HepG2 (cell line): ENCODE measurements at regions not wholly inside any gene's neighbourhood (a gene's known extent, or its start where the extent isn't known, plus 50 kb on each side); places are given as distances from the start of the nearest gene placed in this dataset.
"Not testable (repeated sequence)": the region's sequence is repeated elsewhere in the genome, so short reads cannot be mapped to it uniquely, and the experiment has no call there.

ENCODE experiments used
- ATAC-seq: fragments of 200-7000 bp; cut with Tn5 transposase; 3 replicates; pipeline ENCODE4 v1.9.1; 2020; ENCODE audit warnings: mild to moderate bottlenecking, moderate library complexity
- BruUV-seq: library from RNA; stranded (reverse); fragments of 400-500 nt; replicated peaks from 2 replicates; lab custom pipeline; 2021; lab: Mats Ljungman, UMichigan
- CTCF ChIA-PET: fragments of 300-600 bp; formaldehyde crosslinking; extraction: SDS; loops from one replicate; lab custom pipeline; 2021; ENCODE audit warnings: low total read pairs, inconsistent platforms, low intra/inter-chr PET ratio; lab: Yijun Ruan, JAX
- POLR2A ChIA-PET: fragments of 350-600 bp; sonication (Branson Sonifier 250); formaldehyde crosslinking; loops from one replicate; lab custom pipeline; 2020; ENCODE audit warnings: antibody characterized with exemption, inconsistent platforms; lab: Yijun Ruan, JAX
- DNase-seq: peaks from one replicate; pipeline ENCODE4 v3.0.0-alpha.2; 2015; ENCODE audit warnings: low spot score
- FAIRE-seq: peaks from 3 replicates; lab custom pipeline; 2011; peaks lifted over from hg19 to GRCh38; lab: Jason Lieb, UNC
- H2AFZ ChIP-seq: one replicate; pipeline ENCODE4 v1.6.1; 2011; ENCODE audit warnings: low read length, inconsistent platforms
- H3K27ac ChIP-seq: fragments of 300-600 bp; 3 replicates; pipeline ENCODE4 v1.8.0; 2011; ENCODE audit warnings: mixed run types, mild to moderate bottlenecking, mixed read lengths, low read length, inconsistent platforms; ENCODE audit not compliant: insufficient read depth; ENCODE audit errors: extremely low read length
- H3K27me3 ChIP-seq, 2 experiments: fragments of 200-600 bp in 1 of 2; 2 replicates in 1 of 2; 3 replicates in 1 of 2; pipeline versions ENCODE4 v1.6.0 to v1.8.0; 2011; ENCODE audit warnings: low read length in 2 of 2, mild to moderate bottlenecking in 2 of 2, moderate library complexity in 2 of 2, inconsistent platforms in 1 of 2; ENCODE audit not compliant: insufficient read depth in 2 of 2, control insufficient read depth in 1 of 2
- H3K36me3 ChIP-seq, 2 experiments: fragments of 200-600 bp in 1 of 2; replicated peaks in 1 of 2; 2 replicates in 1 of 2; 3 replicates in 1 of 2; pipeline versions ENCODE4 v1.5.1 to v1.8.0; 2011; ENCODE audit warnings: low read length in 2 of 2, inconsistent platforms in 1 of 2; ENCODE audit not compliant: insufficient read depth in 2 of 2, control insufficient read depth in 1 of 2
- H3K4me1 ChIP-seq: 2 replicates; pipeline ENCODE4 v1.5.1; 2012; ENCODE audit warnings: low read length, inconsistent platforms; ENCODE audit not compliant: insufficient read depth
- H3K4me2 ChIP-seq: 2 replicates; pipeline ENCODE4 v1.6.0; 2011; ENCODE audit warnings: low read depth, low read length, inconsistent platforms
- H3K4me3 ChIP-seq, 3 experiments: fragments of 200-600 bp in 1 of 3; sonication (generic), shearing (Covaris generic) in 1 of 3; replicated peaks in 1 of 3; 2 replicates each; pipeline ENCODE4 v1.5.1; 2011 to 2016; ENCODE audit warnings: low read length in 3 of 3, inconsistent platforms in 2 of 3, low read depth in 2 of 3, mild to moderate bottlenecking in 2 of 3, control low read depth in 1 of 3, mixed read lengths in 1 of 3; ENCODE audit not compliant: insufficient read depth in 1 of 3
- H3K79me2 ChIP-seq: one replicate; pipeline ENCODE4 v1.6.1; 2011; ENCODE audit warnings: low read length, inconsistent platforms; ENCODE audit not compliant: insufficient read depth
- H3K9ac ChIP-seq: 2 replicates; pipeline ENCODE4 v1.6.0; 2011; ENCODE audit warnings: mild to moderate bottlenecking, low read depth, low read length, inconsistent platforms; ENCODE audit not compliant: insufficient read depth
- H3K9me3 ChIP-seq: 2 replicates; pipeline ENCODE4 v1.5.1; 2012; ENCODE audit warnings: mild to moderate bottlenecking, low read length
- H4K20me1 ChIP-seq: 2 replicates; pipeline ENCODE4 v1.6.0; 2011; ENCODE audit warnings: inconsistent platforms, mild to moderate bottlenecking, low read length, moderate library complexity; ENCODE audit not compliant: insufficient read depth
- CTCF ChIP-seq: sonication (generic); formaldehyde crosslinking; IDR thresholded peaks from 2 replicates; pipeline ENCODE4 v1.5.0; 2020; ENCODE audit warnings: mild to moderate bottlenecking, missing genetic modification reagents, moderate library complexity
- WGBS: methylation state at CpG from one replicate; pipeline ENCODE4 v1.1.6; 2017; ENCODE audit warnings: low lambda C conversion rate; 5-methylcytosine and 5-hydroxymethylcytosine counted together
- in situ Hi-C: cut with HindIII; loops from 2 replicates; pipeline ENCODE4 v1.10.0; 2017; ENCODE audit warnings: low pct_unique_long_range_greater_than_20kb; ENCODE audit not compliant: extremely low pct_ligation_motif_present
- intact Hi-C: fragments of 100-400 bp; cut with micrococcal nuclease; formaldehyde crosslinking; loops from one replicate; pipeline ENCODE4 v1.10.0; 2022; ENCODE audit not compliant: unreplicated experiment

DNA sequence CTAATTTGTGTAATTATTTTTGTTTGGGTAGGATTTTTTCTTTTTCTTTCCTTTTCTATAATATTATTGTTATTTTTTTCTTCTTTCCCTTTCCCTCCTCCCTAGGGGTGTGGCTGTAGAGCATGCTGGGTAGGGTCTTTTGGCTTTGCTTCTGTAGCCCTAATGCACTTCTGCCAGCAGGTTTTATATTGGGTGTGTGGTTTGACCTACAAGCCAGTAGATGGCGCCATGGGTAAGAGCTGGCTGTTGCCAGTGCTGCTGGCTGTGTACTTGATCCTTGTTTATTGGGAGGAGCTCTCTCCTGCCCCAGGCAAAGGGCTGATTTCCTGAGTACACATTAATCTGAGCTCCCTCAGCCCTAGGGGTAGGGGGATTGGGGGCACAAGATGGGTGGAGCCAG lies 67.7 kb upstream of the PARP4 start:
- H3K79me2 ChIP-seq, H3K4me1 ChIP-seq, in situ Hi-C loops, H3K36me3 ChIP-seq, intact Hi-C loops, ATAC-seq, H3K27me3 ChIP-seq, H2AFZ ChIP-seq, FAIRE-seq, POLR2A ChIA-PET, H3K9me3 ChIP-seq, CTCF ChIA-PET, H3K4me3 ChIP-seq, H3K4me2 ChIP-seq, H3K27ac ChIP-seq, H4K20me1 ChIP-seq, BruUV-seq: not testable (repeated sequence)
- peak; percentile 4 for DNase-seq
- WGBS: 0% methylated on average over 1 of the region's 1 CpG
- peak; percentile 54 for TF ChIP-seq CTCF (CRISPR knock-in tag)
- TF ChIP-seq, all 625 proteins: peak for 1; not testable (repeated sequence) for 624
- not testable (repeated sequence) for H3K9ac ChIP-seq

DNA sequence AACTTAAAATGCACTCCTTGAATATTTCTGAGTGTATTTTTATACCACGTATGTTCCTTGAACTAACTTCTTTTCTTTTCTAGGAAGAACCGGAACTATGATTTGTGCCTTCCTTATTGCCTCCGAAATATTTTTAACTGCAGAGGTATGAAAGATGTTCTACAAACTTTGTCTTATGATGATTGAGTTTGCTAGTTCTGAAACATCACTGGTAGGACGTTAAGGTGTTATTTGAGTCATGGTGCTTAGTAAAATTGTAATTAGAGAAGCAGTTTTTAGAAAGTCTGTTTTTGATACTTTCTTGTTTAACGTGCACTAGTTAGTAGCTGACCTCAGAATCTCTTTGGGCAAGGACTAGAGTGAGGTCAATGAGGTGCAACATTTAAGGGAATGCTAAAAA lies 69.0 kb upstream of the PARP4 start:
- H3K4me3 ChIP-seq, H3K4me2 ChIP-seq, H3K27ac ChIP-seq, ATAC-seq, H3K9me3 ChIP-seq, H3K27me3 ChIP-seq, DNase-seq, H3K9ac ChIP-seq, H2AFZ ChIP-seq, intact Hi-C loops, H4K20me1 ChIP-seq, BruUV-seq, H3K36me3 ChIP-seq, FAIRE-seq, in situ Hi-C loops, POLR2A ChIA-PET, H3K4me1 ChIP-seq, H3K79me2 ChIP-seq: not testable (repeated sequence)
- 3% methylated on average over 5 of the region's 5 CpGs for WGBS
- CTCF ChIA-PET: interaction anchor here (1.7 kb wide), 1 partner anchor 146 kb away, joined by 6 read pairs; no protein-coding TSS in a partner anchor

- H2AFZ ChIP-seq, POLR2A ChIA-PET, H3K79me2 ChIP-seq, ATAC-seq, H3K27ac ChIP-seq, BruUV-seq, H3K9ac ChIP-seq, H3K9me3 ChIP-seq, intact Hi-C loops, H3K27me3 ChIP-seq, H3K4me2 ChIP-seq, H3K4me1 ChIP-seq, FAIRE-seq, H3K4me3 ChIP-seq, H4K20me1 ChIP-seq, CTCF ChIA-PET, H3K36me3 ChIP-seq, DNase-seq: not testable (repeated sequence)
- 14% methylated on average over 6 of the region's 6 CpGs for WGBS
- in situ Hi-C loops: loop anchor here (10.0 kb wide), 1 partner anchor 363 kb away; no protein-coding TSS in a partner anchor
These were observed 79.1 kb upstream of the PARP4 start for GRCh38 chr13:24591697-24592096.

DNA sequence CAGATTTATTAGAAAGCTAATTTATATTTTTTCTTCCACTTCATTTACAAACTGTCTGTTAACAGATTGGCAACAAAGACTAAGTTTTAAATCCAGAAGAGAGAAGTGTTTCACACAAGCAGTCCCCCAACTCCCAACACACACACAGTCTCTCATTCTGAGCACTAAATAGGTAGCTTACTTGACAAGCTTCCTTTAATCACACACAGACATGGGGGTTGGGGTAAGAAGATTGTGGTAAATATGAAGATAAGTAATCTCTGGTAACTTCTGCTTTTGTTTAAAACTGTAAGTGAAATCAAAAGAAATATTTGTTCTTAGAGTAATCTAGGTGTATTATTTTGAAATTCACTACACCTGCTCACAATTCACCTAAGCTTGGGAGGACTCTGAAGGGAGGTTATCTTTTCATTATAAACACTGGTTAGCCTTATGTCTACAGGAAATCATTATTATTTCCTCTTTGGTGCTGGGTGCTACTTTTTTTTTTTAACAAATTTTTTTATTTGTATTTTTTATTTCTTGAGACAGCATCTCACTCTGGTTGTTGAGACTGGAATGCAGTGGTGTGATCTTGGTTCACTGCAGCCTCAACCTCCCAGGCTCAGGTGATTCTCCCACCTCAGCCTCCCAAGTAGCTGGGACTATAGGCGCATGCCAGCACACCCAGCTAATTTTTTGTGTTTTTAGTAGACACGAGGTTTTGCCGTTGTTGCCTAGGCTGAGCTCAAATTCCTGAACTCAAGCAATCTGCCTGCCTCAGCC lies 82.1 kb upstream of the ATP12A start:
- intact Hi-C loops, DNase-seq, H3K27ac ChIP-seq, H4K20me1 ChIP-seq, H3K9me3 ChIP-seq, H3K79me2 ChIP-seq, CTCF ChIA-PET, H3K27me3 ChIP-seq, H3K9ac ChIP-seq, POLR2A ChIA-PET, H2AFZ ChIP-seq, H3K4me2 ChIP-seq, H3K4me1 ChIP-seq, FAIRE-seq, H3K4me3 ChIP-seq, H3K36me3 ChIP-seq, ATAC-seq, BruUV-seq: not testable (repeated sequence)
- in situ Hi-C loops: loop anchor here (10.0 kb wide), 1 partner anchor 357 kb away; no protein-coding TSS in a partner anchor
- WGBS: 29% methylated on average over 3 of the region's 3 CpGs
